Fibroblast of villous mesenchyme (primary cell): ENCODE measurements at regions not wholly inside any gene's neighbourhood (a gene's known extent, or its start where the extent isn't known, plus 50 kb on each side); places are given as distances from the start of the nearest gene placed in this dataset.

Experiments used
- DNase-seq: peaks from one replicate; pipeline ENCODE4 v3.0.0-alpha.2; 2010; ENCODE audit warnings: low read depth
- H3K4me3 ChIP-seq: 2 replicates; pipeline ENCODE4 v1.5.1; 2011; ENCODE audit warnings: low read depth, mild to moderate bottlenecking, low read length
- TF ChIP-seq, protein P1 (sequence below): IDR thresholded peaks from 2 replicates; pipeline ENCODE4 v1.5.1; 2012; ENCODE audit warnings: low read depth, mild to moderate bottlenecking, low read length; ENCODE audit not compliant: insufficient read depth

DNA sequence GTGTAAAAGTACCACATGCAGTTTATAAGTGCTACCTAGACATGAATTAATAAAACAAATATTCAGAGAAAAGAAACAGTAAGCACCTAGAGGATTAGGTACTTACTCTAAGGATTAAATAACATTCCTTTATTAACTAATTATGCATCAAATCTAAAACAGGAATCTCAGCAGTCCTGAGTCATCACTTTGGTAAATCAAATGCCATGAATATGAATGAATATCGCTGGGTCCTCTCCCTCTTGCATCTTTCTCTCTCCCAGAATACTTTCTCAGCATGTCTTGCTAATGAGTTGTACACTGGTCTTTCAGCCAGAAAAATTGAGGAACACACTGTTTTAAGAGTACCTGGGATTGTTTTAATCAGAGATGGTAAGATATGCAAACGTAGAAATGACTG, 225.5 kb upstream of the NFE2L3 start:
- TF ChIP-seq, protein P1, sequence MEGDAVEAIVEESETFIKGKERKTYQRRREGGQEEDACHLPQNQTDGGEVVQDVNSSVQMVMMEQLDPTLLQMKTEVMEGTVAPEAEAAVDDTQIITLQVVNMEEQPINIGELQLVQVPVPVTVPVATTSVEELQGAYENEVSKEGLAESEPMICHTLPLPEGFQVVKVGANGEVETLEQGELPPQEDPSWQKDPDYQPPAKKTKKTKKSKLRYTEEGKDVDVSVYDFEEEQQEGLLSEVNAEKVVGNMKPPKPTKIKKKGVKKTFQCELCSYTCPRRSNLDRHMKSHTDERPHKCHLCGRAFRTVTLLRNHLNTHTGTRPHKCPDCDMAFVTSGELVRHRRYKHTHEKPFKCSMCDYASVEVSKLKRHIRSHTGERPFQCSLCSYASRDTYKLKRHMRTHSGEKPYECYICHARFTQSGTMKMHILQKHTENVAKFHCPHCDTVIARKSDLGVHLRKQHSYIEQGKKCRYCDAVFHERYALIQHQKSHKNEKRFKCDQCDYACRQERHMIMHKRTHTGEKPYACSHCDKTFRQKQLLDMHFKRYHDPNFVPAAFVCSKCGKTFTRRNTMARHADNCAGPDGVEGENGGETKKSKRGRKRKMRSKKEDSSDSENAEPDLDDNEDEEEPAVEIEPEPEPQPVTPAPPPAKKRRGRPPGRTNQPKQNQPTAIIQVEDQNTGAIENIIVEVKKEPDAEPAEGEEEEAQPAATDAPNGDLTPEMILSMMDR = no peak
- DNase-seq = no peak
- no peak overlapping the region for H3K4me3 ChIP-seq

GRCh38 chr7:25926891-25927625, 224.9 kb upstream of the NFE2L3 start:
- TF ChIP-seq, protein P1 = no peak
- no peak for DNase-seq
- H3K4me3 ChIP-seq = no peak overlapping the region

GRCh38 chr7:25927626-25927978, 224.4 kb upstream of the NFE2L3 start:
- TF ChIP-seq, protein P1 = no peak
- no peak overlapping the region for H3K4me3 ChIP-seq
- no peak for DNase-seq

GRCh38 chr7:25928549-25929330, 223.3 kb upstream of the NFE2L3 start:
- no peak overlapping the region for H3K4me3 ChIP-seq
- TF ChIP-seq, protein P1 = no peak
- no peak for DNase-seq

GRCh38 chr7:25929448-25929847, 222.6 kb upstream of the NFE2L3 start:
- H3K4me3 ChIP-seq = no peak overlapping the region
- TF ChIP-seq, protein P1 = no peak
- no peak for DNase-seq

DNA sequence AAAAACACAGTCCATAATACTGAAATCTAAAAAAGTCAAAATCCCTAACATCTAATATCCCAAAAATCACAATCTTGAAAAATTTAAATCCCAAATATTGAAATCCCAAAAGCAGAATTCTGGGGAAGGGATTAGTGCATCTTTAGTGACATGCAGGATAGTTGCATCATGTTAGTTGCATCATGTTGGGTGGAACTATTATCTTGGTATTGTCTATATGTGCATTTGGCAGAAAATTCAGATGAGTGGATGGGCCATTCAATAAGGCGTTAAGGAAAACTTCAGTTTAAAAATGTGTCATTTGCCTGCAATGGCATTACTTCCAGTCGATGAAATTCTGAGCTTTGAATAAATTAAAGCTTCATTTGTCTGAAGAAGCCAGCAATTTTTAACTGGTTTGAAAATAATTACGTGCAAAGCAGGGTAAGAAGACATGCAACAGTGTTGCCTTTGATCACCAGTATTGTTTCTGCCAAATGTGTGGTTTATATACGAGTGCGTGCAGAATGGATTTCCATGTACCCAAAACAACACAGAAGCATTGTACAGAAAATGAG, 221.4 kb upstream of the NFE2L3 start:
- TF ChIP-seq, protein P1 = no peak
- DNase-seq = no peak
- no peak overlapping the region for H3K4me3 ChIP-seq
